ENCODE measurements at regions not wholly inside any gene's neighbourhood (a gene's known extent, or its start where the extent isn't known, plus 50 kb on each side); places are given as distances from the start of the nearest gene placed in this dataset.

GRCh38 chr5:175798626-175799025 lies 72.8 kb upstream of the CPLX2 start:
- ChIA-PET POLR2A (no interaction called here), CTCF (interaction anchor here (1.1 to 3.1 kb wide), 3 partner anchors 10 to 73 kb away, joined by 3 to 11 read pairs (median 6); partner anchors contain the start of gene CPLX2)
- Mint-ChIP-seq H3K4me3 (no peak overlapping the region), H3K27me3 (peaks cover 61% of the 10 kb centered on the region), H3K36me3 (ENCODE audit: low read depth) (no peaks in the 10 kb centered on the region), H3K9me3 (no peaks in the 10 kb centered on the region), H3K4me1 (ENCODE audit: low read depth) (peaks cover 8% of the 10 kb centered on the region), H3K27ac (no peak overlapping the region)
- ATAC-seq: no peak
- DNase-seq: no peak
- intact Hi-C loops (cut with micrococcal nuclease): no loop called here
- no peak for TF ChIP-seq CTCF (IDR thresholded peaks at IDR 0.05)

GRCh38 chr5:175800656-175801081 lies 70.7 kb upstream of the CPLX2 start:
- H3K9me3 Mint-ChIP-seq: no peaks in the 10 kb centered on the region
- peaks cover 46% of the 10 kb centered on the region for H3K27me3 Mint-ChIP-seq
- H3K27ac Mint-ChIP-seq: no peak overlapping the region
- intact Hi-C loops (cut with micrococcal nuclease): no loop called here
- POLR2A ChIA-PET: no interaction called here
- DNase-seq (no peak), ATAC-seq (no peak)
- H3K4me3 Mint-ChIP-seq: no peak overlapping the region
- H3K4me1 Mint-ChIP-seq (ENCODE audit: low read depth): peaks cover 8% of the 10 kb centered on the region
- TF ChIP-seq CTCF (IDR thresholded peaks at IDR 0.05): no peak
- CTCF ChIA-PET: no interaction called here
- H3K36me3 Mint-ChIP-seq (ENCODE audit: low read depth): no peaks in the 10 kb centered on the region

- DNase-seq: no peak
- no peak overlapping the region for H3K4me3 Mint-ChIP-seq
- CTCF ChIA-PET: no interaction called here
- H3K9me3 Mint-ChIP-seq: no peaks in the 10 kb centered on the region
- H3K36me3 Mint-ChIP-seq (ENCODE audit: low read depth): no peaks in the 10 kb centered on the region
- peaks cover 47% of the 10 kb centered on the region for H3K27me3 Mint-ChIP-seq
- intact Hi-C loops (cut with micrococcal nuclease): no loop called here
- no peak for ATAC-seq
- H3K4me1 Mint-ChIP-seq (ENCODE audit: low read depth): peaks cover 8% of the 10 kb centered on the region
- no peak for TF ChIP-seq CTCF (IDR thresholded peaks at IDR 0.05)
- POLR2A ChIA-PET: no interaction called here
- no peak overlapping the region for H3K27ac Mint-ChIP-seq
Measured at GRCh38 chr5:175802361-175802760, 69.0 kb upstream of the CPLX2 start.

GRCh38 chr5:175803254-175803653 lies 68.1 kb upstream of the CPLX2 start:
- H3K36me3 Mint-ChIP-seq (ENCODE audit: low read depth): no peaks in the 10 kb centered on the region
- peaks cover 42% of the 10 kb centered on the region for H3K27me3 Mint-ChIP-seq

More at GRCh38 chr5:175803254-175803653, 68.1 kb upstream of the CPLX2 start:
- Mint-ChIP-seq H3K4me1 (ENCODE audit: low read depth) (peaks cover under 1% of the 10 kb centered on the region), H3K9me3 (no peaks in the 10 kb centered on the region), H3K4me3 (no peak overlapping the region), H3K27ac (no peak overlapping the region)
- ATAC-seq (no peak), DNase-seq (no peak)
- POLR2A ChIA-PET: no interaction called here
- TF ChIP-seq CTCF (IDR thresholded peaks at IDR 0.05): no peak
- CTCF ChIA-PET: no interaction called here
- intact Hi-C loops (cut with micrococcal nuclease): no loop called here
